HAP-1 (cell line): ENCODE measurements at regions not wholly inside any gene's neighbourhood (a gene's known extent, or its start where the extent isn't known, plus 50 kb on each side); places are given as distances from the start of the nearest gene placed in this dataset.

ENCODE experiments used
- DNase-seq, 2 experiments: peaks; one replicate each; pipeline ENCODE4 v3.0.0-alpha.2; 2016 to 2020; ENCODE audit warnings: low spot score in 2 of 2
- H3K27me3 ChIP-seq: fragments of 250-450 bp; sonication (Bioruptor Pico); 2 replicates; pipeline ENCODE4 v1.5.1; 2020; ENCODE audit warnings: low read depth, mild to moderate bottlenecking, moderate library complexity
- H3K36me3 ChIP-seq: fragments of 250-450 bp; sonication (Bioruptor Pico); replicated peaks from 2 replicates; pipeline ENCODE4 v1.5.1; 2020; ENCODE audit warnings: mild to moderate bottlenecking
- H3K4me1 ChIP-seq: fragments of 250-450 bp; sonication (Bioruptor Pico); 2 replicates; pipeline ENCODE4 v1.5.1; 2020; ENCODE audit warnings: mild to moderate bottlenecking
- H3K4me3 ChIP-seq: fragments of 250-450 bp; sonication (Bioruptor Pico); 2 replicates; pipeline ENCODE4 v1.5.1; 2020; ENCODE audit warnings: mild to moderate bottlenecking, moderate library complexity
- H3K9me3 ChIP-seq: fragments of 250-450 bp; sonication (Bioruptor Pico); 2 replicates; pipeline ENCODE4 v1.5.1; 2020; ENCODE audit warnings: mild to moderate bottlenecking, moderate library complexity
- in situ Hi-C: fragments of 300-500 bp; cut with MboI; formaldehyde crosslinking; loops from 3 replicates; pipeline ENCODE4 v1.14.3; 2020; ENCODE audit warnings: low sequenced_read_pairs, inconsistent platforms, mixed read lengths

DNA sequence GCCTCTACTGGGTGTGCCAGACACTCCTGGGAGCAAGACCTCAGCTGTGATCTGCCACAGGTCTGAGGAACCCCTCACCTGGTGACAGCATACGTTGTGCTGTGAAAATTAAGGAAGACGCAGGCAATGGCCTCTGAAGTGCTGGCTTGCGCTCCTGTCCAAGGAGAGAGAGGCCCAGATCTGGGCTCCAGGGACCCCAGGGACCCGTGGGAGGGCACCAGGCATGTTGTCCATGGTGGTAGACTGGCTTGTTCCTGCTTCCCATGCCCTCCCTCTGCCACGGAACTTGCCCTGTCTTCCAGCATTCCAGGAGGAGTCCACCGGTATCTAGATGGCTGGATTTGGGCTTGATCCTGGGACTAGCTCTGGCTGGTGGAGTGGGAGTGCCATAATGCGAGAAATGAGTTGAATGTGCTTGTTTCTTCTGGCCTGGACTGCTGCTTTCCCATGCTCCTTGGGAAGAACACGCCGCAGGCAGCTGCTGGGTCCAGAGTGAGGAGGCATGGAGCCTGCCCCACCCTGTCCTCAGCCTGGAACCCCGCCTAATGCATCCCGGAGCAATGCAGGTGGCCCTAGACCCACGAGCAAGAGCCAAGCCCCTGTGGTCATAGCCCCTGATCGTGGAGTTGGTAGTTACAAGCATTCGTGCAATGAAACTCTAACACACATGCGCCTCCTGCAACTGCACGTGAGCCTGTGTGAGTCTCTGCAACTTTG lies 190.2 kb downstream of the TEX29 start:
- Histone ChIP-seq H3K36me3 (no peaks in the 10 kb centered on the region), H3K4me3 (no peak overlapping the region), H3K9me3 (no peaks in the 10 kb centered on the region), H3K4me1 (no peaks in the 10 kb centered on the region), H3K27me3 (0 out of 2 replicates have a peak, but pooled peaks cover 3% of the 10 kb centered on the region)
- no peak for DNase-seq
- in situ Hi-C loops = no loop called here

GRCh38 chr13:111511219-111511732 lies 190.8 kb downstream of the TEX29 start:
- no peaks in the 10 kb centered on the region for H3K9me3 ChIP-seq

GRCh38 chr13:111511805-111512504 lies 191.5 kb downstream of the TEX29 start:
- Histone ChIP-seq H3K36me3 (no peaks in the 10 kb centered on the region), H3K9me3 (no peaks in the 10 kb centered on the region), H3K4me1 (no peaks in the 10 kb centered on the region), H3K4me3 (no peak overlapping the region), H3K27me3 (0 out of 2 replicates have a peak, but pooled peaks cover 3% of the 10 kb centered on the region)
- no peak for DNase-seq
- in situ Hi-C loops = no loop called here

More at GRCh38 chr13:111511219-111511732, 190.8 kb downstream of the TEX29 start:
- Histone ChIP-seq H3K4me1 (no peaks in the 10 kb centered on the region), H3K36me3 (no peaks in the 10 kb centered on the region), H3K27me3 (0 out of 2 replicates have a peak, but pooled peaks cover 3% of the 10 kb centered on the region), H3K4me3 (no peak overlapping the region)
- in situ Hi-C loops = no loop called here
- DNase-seq = no peak

- in situ Hi-C loops = no loop called here
- Histone ChIP-seq H3K4me3 (no peak overlapping the region), H3K9me3 (no peaks in the 10 kb centered on the region), H3K36me3 (no peaks in the 10 kb centered on the region), H3K4me1 (no peaks in the 10 kb centered on the region), H3K27me3 (0 out of 2 replicates have a peak, but pooled peaks cover 3% of the 10 kb centered on the region)
- DNase-seq = no peak
Observed at GRCh38 chr13:111512707-111513106, 192.3 kb downstream of the TEX29 start.

GRCh38 chr13:111513766-111514609 lies 193.5 kb downstream of the TEX29 start:
- Histone ChIP-seq H3K27me3 (0 out of 2 replicates have a peak, but pooled peaks cover 3% of the 10 kb centered on the region), H3K9me3 (no peaks in the 10 kb centered on the region), H3K36me3 (no peaks in the 10 kb centered on the region), H3K4me3 (no peak overlapping the region), H3K4me1 (no peaks in the 10 kb centered on the region)
- in situ Hi-C loops = no loop called here
- DNase-seq = no peak

DNA sequence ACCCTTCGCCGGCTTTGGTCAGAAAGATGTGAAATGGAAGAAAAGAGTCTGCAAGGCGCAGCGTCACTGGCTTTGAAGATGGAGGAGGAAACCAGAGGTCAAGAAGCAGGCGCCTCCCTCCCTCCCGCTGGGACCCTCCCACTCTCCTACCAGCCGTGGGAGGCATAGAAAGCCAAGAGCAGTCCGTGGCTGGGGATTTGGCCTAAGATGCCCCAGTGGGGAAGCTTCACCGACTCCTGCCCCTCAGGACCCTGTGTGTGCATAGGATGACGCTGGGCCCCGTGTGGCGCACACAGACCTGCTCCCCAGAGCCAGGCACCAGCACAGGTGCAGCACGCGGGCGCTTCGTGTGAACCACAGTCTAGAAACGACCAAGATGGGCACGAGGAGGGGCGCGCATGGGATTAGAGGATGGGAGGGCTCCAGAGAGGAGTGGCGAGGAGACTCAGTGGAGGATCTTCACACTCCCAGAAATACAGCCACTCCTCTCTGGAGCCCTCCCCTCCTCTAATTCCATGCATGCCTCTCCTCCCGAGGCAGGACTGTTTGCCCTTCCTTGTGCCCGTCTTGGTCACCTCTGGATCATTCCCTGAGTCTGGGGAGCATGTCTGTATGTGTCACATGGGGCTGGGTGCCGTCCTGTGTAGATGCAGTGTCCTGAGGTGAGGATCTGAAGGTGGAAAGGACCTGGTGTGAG lies 194.3 kb downstream of the TEX29 start:
- in situ Hi-C loops = no loop called here
- no peak for DNase-seq
- H3K27me3 ChIP-seq = 0 out of 2 replicates have a peak, but pooled peaks cover 1% of the 10 kb centered on the region
- no peaks in the 10 kb centered on the region for H3K4me1 ChIP-seq
- no peak overlapping the region for H3K4me3 ChIP-seq
- no peaks in the 10 kb centered on the region for H3K36me3 ChIP-seq
- H3K9me3 ChIP-seq = no peaks in the 10 kb centered on the region

DNA sequence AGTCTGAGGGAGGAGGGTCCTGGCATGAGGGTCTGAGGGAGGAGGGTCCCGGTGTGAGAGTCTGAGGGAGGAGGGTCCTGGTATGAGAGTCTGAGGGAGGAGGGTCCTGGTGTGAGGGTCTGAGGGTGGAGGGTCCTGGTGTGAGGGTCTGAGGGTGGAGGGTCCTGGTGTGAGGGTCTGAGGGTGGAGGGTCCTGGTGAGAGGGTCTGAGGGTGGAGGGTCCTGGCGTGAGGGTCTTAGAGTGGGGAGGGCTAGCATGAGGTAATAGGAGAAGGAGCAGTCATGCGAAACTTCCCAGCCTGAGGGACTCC lies 194.8 kb downstream of the TEX29 start:
- H3K4me1 ChIP-seq = no peaks in the 10 kb centered on the region
- no peaks in the 10 kb centered on the region for H3K27me3 ChIP-seq
- in situ Hi-C loops = no loop called here
- no peaks in the 10 kb centered on the region for H3K9me3 ChIP-seq
- H3K36me3 ChIP-seq = no peaks in the 10 kb centered on the region
- no peak for DNase-seq
- no peak overlapping the region for H3K4me3 ChIP-seq

DNA sequence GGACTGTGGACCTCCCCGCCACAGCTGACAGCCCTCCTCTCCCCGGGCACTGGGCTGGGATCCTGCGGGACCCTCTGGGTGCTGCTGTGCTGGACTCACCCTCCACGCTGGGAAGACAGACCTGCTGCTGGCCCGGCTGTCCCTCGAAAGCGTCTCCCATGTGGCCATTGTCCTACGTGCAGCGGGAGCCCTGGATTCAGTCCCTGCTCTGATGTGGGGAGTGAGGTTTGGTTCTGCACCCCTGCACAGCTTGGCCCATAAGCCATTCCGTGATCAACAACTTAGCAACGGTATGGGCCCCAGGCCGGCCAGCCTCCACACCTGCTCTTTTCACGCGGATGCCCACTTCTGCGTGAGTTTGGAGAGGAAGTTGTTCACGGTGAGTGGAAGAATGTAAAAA lies 195.2 kb downstream of the TEX29 start:
- no peak for DNase-seq
- Histone ChIP-seq H3K36me3 (no peaks in the 10 kb centered on the region), H3K9me3 (no peaks in the 10 kb centered on the region), H3K4me1 (no peaks in the 10 kb centered on the region), H3K4me3 (no peak overlapping the region), H3K27me3 (no peaks in the 10 kb centered on the region)
- in situ Hi-C loops = no loop called here

DNA sequence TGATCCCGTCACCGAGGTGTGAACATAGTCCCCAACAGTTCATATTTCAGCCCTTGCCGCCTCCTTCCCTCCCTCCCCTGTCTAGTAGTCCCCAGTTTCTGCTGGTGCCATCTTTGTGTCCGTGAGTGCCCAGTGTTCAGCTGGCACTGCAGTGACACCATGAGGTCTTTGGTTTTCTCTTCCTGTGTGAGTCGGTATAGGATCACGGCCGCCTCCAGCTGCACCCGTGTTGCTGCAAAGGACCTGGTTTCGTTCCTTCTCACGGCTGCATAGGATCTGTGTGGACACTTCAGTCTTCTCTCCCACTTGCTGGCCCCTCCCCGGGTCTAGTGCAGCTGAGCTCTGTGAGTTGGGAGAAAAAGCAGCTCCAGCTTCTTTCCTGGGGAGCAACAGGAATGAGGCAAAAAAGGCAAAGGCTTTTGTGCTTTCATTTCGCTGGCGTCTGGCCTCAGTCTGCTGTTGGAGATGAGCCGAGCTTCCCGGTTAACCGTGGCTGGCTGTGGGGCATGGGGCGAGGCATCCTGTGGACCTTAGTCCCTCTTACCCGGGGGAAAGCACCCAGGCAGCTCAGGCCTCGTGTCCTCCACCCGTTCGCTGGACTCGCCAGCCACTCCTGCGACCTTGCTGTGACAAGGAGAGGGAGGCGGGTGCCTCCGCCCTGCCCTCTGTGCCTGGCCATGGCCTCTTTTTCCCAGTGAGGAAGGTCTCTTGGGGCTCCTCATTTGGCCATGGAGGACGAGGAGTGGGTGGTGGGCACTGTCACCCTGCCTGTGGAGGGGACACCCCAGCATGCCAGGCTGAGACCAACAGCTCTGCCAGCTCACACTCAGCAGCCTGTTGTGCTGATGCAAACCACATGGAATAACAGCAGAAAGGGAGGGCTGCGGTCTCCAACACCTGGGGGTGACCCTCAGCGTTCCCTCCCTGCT lies 196.5 kb downstream of the TEX29 start:
- DNase-seq = no peak
- H3K4me3 ChIP-seq = no peak overlapping the region
- no peaks in the 10 kb centered on the region for H3K4me1 ChIP-seq
- no peaks in the 10 kb centered on the region for H3K27me3 ChIP-seq
- H3K9me3 ChIP-seq = no peaks in the 10 kb centered on the region
- in situ Hi-C loops = no loop called here
- H3K36me3 ChIP-seq = no peaks in the 10 kb centered on the region

DNA sequence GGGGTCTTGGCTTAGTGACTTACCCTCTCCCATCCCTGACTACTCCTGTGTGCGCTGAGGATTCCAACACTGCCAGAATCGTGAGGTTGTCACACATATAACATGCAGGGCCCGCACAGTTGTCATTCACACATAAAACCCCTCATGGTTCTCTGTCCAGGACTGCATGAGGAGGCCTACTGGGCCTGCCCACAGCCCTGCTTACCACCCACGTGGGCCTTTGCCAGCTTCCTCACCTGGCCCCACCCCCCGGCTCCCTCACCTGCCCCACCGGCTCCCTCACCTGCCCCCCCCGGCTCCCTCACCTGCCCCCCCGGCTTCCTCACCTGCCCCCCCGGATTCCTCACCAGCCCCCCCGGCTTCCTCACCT lies 197.2 kb downstream of the TEX29 start:
- no peak for DNase-seq
- no peaks in the 10 kb centered on the region for H3K27me3 ChIP-seq
- no peaks in the 10 kb centered on the region for H3K9me3 ChIP-seq
- H3K36me3 ChIP-seq = no peaks in the 10 kb centered on the region
- H3K4me1 ChIP-seq = no peaks in the 10 kb centered on the region
- in situ Hi-C loops = no loop called here
- no peak overlapping the region for H3K4me3 ChIP-seq

DNA sequence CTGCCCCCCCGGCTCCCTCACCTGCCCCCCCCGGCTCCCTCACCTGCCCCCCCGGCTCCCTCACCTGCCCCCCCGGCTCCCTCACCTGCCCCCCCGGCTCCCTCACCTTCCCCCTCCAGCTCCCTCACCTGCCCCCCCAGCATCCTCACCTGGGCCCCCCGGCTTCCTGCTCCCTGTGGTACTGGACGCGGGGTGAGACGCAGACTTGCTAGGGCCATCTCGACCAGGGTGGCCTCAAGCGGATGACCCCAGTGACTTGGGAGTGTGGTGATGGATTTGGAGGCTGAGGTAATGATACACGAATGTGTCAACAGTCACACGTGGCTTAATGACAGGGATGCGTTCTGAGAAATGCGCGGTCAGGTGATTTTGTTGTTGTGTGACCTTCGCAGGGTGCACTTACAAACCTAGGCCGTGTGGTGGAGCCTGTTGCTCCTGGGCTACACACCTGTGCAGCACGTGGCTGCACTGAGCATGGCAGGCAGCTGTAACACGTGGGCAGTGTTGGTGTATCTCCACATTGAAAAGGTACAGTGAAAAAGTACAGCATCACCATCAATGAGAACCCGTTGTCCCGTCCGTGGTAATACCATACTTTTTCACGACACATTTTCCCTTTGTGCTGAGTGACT lies 197.8 kb downstream of the TEX29 start:
- H3K4me3 ChIP-seq = no peak overlapping the region
- H3K36me3 ChIP-seq = no peaks in the 10 kb centered on the region
- in situ Hi-C loops = no loop called here
- H3K9me3 ChIP-seq = no peaks in the 10 kb centered on the region
- H3K27me3 ChIP-seq = no peaks in the 10 kb centered on the region
- no peaks in the 10 kb centered on the region for H3K4me1 ChIP-seq
- no peak for DNase-seq

DNA sequence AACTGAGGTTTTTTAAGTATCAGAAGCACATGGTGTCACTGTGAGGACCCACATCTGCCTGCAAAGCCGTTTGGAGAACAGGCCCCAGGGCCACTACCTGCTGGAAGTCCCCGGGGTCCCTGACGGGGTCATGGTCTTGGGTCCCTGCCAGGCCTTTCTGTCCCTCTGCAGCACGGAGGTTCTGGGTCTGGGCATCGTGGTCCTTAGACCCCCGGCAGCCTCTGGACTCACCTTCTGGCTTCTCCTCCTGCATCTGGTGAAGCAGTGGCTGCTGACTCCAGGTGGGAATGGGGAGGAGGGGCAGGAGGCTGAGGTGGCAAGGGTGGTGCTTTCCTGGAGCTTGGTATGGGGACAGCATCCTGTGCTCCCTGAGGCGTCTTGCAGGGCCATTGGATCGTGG lies 198.6 kb downstream of the TEX29 start:
- H3K27me3 ChIP-seq = no peaks in the 10 kb centered on the region

More for the DNA sequence above, 198.6 kb downstream of the TEX29 start:
- Histone ChIP-seq H3K9me3 (no peaks in the 10 kb centered on the region), H3K4me1 (no peaks in the 10 kb centered on the region), H3K4me3 (no peak overlapping the region), H3K36me3 (no peaks in the 10 kb centered on the region)
- DNase-seq = no peak
- in situ Hi-C loops = no loop called here
